Neural progenitor cell (in vitro differentiated cells): ENCODE measurements at regions not wholly inside any gene's neighbourhood (a gene's known extent, or its start where the extent isn't known, plus 50 kb on each side); places are given as distances from the start of the nearest gene placed in this dataset.

Source experiments
- DNase-seq: peaks from one replicate; pipeline ENCODE4 v3.0.0-alpha.2; 2016; ENCODE audit warnings: low spot score
- H2AFZ ChIP-seq: fragments of 200-600 bp; sonication (generic); replicated peaks from 2 replicates; pipeline ENCODE4 v1.6.1; 2016; ENCODE audit warnings: antibody characterized with exemption
- H3F3A ChIP-seq: fragments of 200-600 bp; sonication (generic); 2 replicates; pipeline ENCODE4 v1.6.1; 2016; ENCODE audit warnings: antibody characterized with exemption, low read depth
- H3K27ac ChIP-seq: fragments of 200-600 bp; sonication (generic); 2 replicates; pipeline ENCODE4 v1.5.1; 2016; ENCODE audit warnings: mild to moderate bottlenecking
- H3K27me3 ChIP-seq: fragments of 200-600 bp; sonication (generic); 2 replicates; pipeline ENCODE4 v1.6.1; 2016; ENCODE audit warnings: mild to moderate bottlenecking, moderate library complexity
- H3K36me3 ChIP-seq: fragments of 200-600 bp; sonication (generic); 2 replicates; pipeline ENCODE4 v1.5.1; 2016
- H3K4me1 ChIP-seq: fragments of 200-600 bp; sonication (generic); 2 replicates; pipeline ENCODE4 v1.6.1; 2016; ENCODE audit warnings: mixed run types
- H3K4me2 ChIP-seq: fragments of 200-600 bp; sonication (generic); 2 replicates; pipeline ENCODE4 v1.6.1; 2016
- H3K4me3 ChIP-seq: fragments of 200-600 bp; sonication (generic); 2 replicates; pipeline ENCODE4 v1.5.1; 2016
- H3K79me2 ChIP-seq: fragments of 200-600 bp; sonication (generic); 2 replicates; pipeline ENCODE4 v1.6.1; 2016; ENCODE audit warnings: low read depth
- H3K9ac ChIP-seq: fragments of 200-600 bp; sonication (generic); 2 replicates; pipeline ENCODE4 v1.6.1; 2016
- H3K9me3 ChIP-seq: fragments of 200-600 bp; sonication (generic); 2 replicates; pipeline ENCODE4 v1.5.1; 2016; ENCODE audit warnings: low read depth
- H4K20me1 ChIP-seq: fragments of 200-600 bp; sonication (generic); 2 replicates; pipeline ENCODE4 v1.6.1; 2016; ENCODE audit warnings: low read depth
- H3K27ac Mint-ChIP-seq: 3 replicates; pipeline ENCODE4 v1.8.0; 2021; ENCODE audit warnings: mixed read lengths
- H3K27me3 Mint-ChIP-seq: 2 replicates; pipeline ENCODE4 v1.8.0; 2022; ENCODE audit warnings: low read depth, mild to moderate bottlenecking, inconsistent platforms, moderate library complexity, mixed read lengths; ENCODE audit not compliant: insufficient read depth
- H3K36me3 Mint-ChIP-seq: 3 replicates; pipeline ENCODE4 v1.8.0; 2021; ENCODE audit warnings: mixed read lengths
- H3K4me1 Mint-ChIP-seq: 3 replicates; pipeline ENCODE4 v1.8.0; 2021; ENCODE audit warnings: mixed read lengths
- H3K4me3 Mint-ChIP-seq: 3 replicates; pipeline ENCODE4 v1.8.0; 2021; ENCODE audit warnings: mild to moderate bottlenecking, moderate library complexity, mixed read lengths
- H3K9me3 Mint-ChIP-seq: 3 replicates; pipeline ENCODE4 v1.8.0; 2020; ENCODE audit warnings: mixed read lengths
- CTCF ChIP-seq: fragments of 200-600 bp; sonication (generic); IDR thresholded peaks from 2 replicates; pipeline ENCODE4 v1.5.1; 2017; ENCODE audit warnings: antibody characterized with exemption, mild to moderate bottlenecking
- EZH2 ChIP-seq: fragments of 200-600 bp; sonication (generic); IDR thresholded peaks from 2 replicates; pipeline ENCODE4 v1.6.1; 2017; ENCODE audit warnings: antibody characterized with exemption, mild to moderate bottlenecking, moderate library complexity
- EZH2phosphoT487 ChIP-seq: fragments of 200-600 bp; sonication (generic); IDR thresholded peaks from 2 replicates; pipeline ENCODE4 v1.6.1; 2017; ENCODE audit warnings: antibody characterized with exemption

- H3F3A ChIP-seq: no peaks in the 10 kb centered on the region
- H3K27ac ChIP-seq: no peak overlapping the region
- no peak overlapping the region for H3K4me2 ChIP-seq
- Mint-ChIP-seq H3K27ac (no peak overlapping the region), H3K27me3 (peaks cover 13% of the 10 kb centered on the region), H3K4me3 (no peak overlapping the region), H3K4me1 (peaks cover 17% of the 10 kb centered on the region), H3K36me3 (peaks cover 10% of the 10 kb centered on the region), H3K9me3 (peaks cover 36% of the 10 kb centered on the region)
- TF ChIP-seq EZH2phosphoT487: no peak
- H3K27me3 ChIP-seq: no peaks in the 10 kb centered on the region
- no peak overlapping the region for H3K4me3 ChIP-seq
- no peaks in the 10 kb centered on the region for H3K9me3 ChIP-seq
- no peak for DNase-seq
- H3K36me3 ChIP-seq: no peaks in the 10 kb centered on the region
- no peaks in the 10 kb centered on the region for H3K4me1 ChIP-seq
- no peaks in the 10 kb centered on the region for H3K79me2 ChIP-seq
- no peaks in the 10 kb centered on the region for H4K20me1 ChIP-seq
- H3K9ac ChIP-seq: no peak overlapping the region
- no peak overlapping the region for H2AFZ ChIP-seq
These were observed 127.1 kb downstream of the SNX19 start for GRCh38 chr11:130789056-130789640.

- Mint-ChIP-seq H3K36me3 (peaks cover 10% of the 10 kb centered on the region), H3K4me1 (peaks cover 10% of the 10 kb centered on the region), H3K4me3 (no peak overlapping the region), H3K27me3 (peaks cover 6% of the 10 kb centered on the region), H3K27ac (no peak overlapping the region), H3K9me3 (peaks cover 30% of the 10 kb centered on the region)
- Histone ChIP-seq H3K27me3 (no peaks in the 10 kb centered on the region), H3F3A (no peaks in the 10 kb centered on the region), H3K9me3 (no peaks in the 10 kb centered on the region), H3K79me2 (no peaks in the 10 kb centered on the region), H3K4me2 (no peak overlapping the region), H4K20me1 (no peaks in the 10 kb centered on the region), H3K4me3 (no peak overlapping the region), H2AFZ (no peak overlapping the region), H3K27ac (no peak overlapping the region), H3K36me3 (no peaks in the 10 kb centered on the region), H3K9ac (no peak overlapping the region), H3K4me1 (no peaks in the 10 kb centered on the region)
- DNase-seq: no peak
- TF ChIP-seq EZH2: no peak
- TF ChIP-seq EZH2phosphoT487: no peak
- no peak for TF ChIP-seq CTCF
These were observed 125.6 kb downstream of the SNX19 start for GRCh38 chr11:130790689-130791088.

- no peak for DNase-seq
- H3K9ac ChIP-seq: no peak overlapping the region
- no peaks in the 10 kb centered on the region for H3F3A ChIP-seq
- Mint-ChIP-seq H3K36me3 (peaks cover 10% of the 10 kb centered on the region), H3K27ac (no peak overlapping the region), H3K9me3 (peaks cover 30% of the 10 kb centered on the region), H3K4me1 (no peaks in the 10 kb centered on the region), H3K27me3 (peaks cover 5% of the 10 kb centered on the region), H3K4me3 (no peak overlapping the region)
- H3K27me3 ChIP-seq: no peaks in the 10 kb centered on the region
- no peaks in the 10 kb centered on the region for H3K36me3 ChIP-seq
- H3K9me3 ChIP-seq: no peaks in the 10 kb centered on the region
- H3K27ac ChIP-seq: no peak overlapping the region
- H3K4me3 ChIP-seq: no peak overlapping the region
- no peak overlapping the region for H2AFZ ChIP-seq
- H4K20me1 ChIP-seq: no peaks in the 10 kb centered on the region
- H3K4me1 ChIP-seq: no peaks in the 10 kb centered on the region
- no peak overlapping the region for H3K4me2 ChIP-seq
- H3K79me2 ChIP-seq: no peaks in the 10 kb centered on the region
- no peak for TF ChIP-seq CTCF
These were observed 123.5 kb downstream of the SNX19 start for GRCh38 chr11:130792772-130793171.

GRCh38 chr11:130796828-130797227 lies 119.5 kb downstream of the SNX19 start:
- Mint-ChIP-seq H3K27me3 (peaks cover 2% of the 10 kb centered on the region), H3K4me3 (no peak overlapping the region), H3K4me1 (peaks cover 6% of the 10 kb centered on the region), H3K27ac (no peak overlapping the region), H3K9me3 (peaks cover 10% of the 10 kb centered on the region), H3K36me3 (no peaks in the 10 kb centered on the region)
- H3K36me3 ChIP-seq: no peaks in the 10 kb centered on the region
- H3K79me2 ChIP-seq: no peaks in the 10 kb centered on the region
- no peak overlapping the region for H3K27ac ChIP-seq
- H3K4me1 ChIP-seq: no peaks in the 10 kb centered on the region
- H2AFZ ChIP-seq: no peak overlapping the region
- no peak for DNase-seq
- H3K9ac ChIP-seq: no peak overlapping the region
- no peaks in the 10 kb centered on the region for H3F3A ChIP-seq
- TF ChIP-seq EZH2phosphoT487 (no peak), EZH2 (no peak), CTCF (no peak)
- no peaks in the 10 kb centered on the region for H3K9me3 ChIP-seq
- no peaks in the 10 kb centered on the region for H3K27me3 ChIP-seq
- no peak overlapping the region for H3K4me2 ChIP-seq
- no peak overlapping the region for H3K4me3 ChIP-seq
- no peaks in the 10 kb centered on the region for H4K20me1 ChIP-seq
